ENCODE measurements at regions not wholly inside any gene's neighbourhood (a gene's known extent, or its start where the extent isn't known, plus 50 kb on each side); places are given as distances from the start of the nearest gene placed in this dataset.

- no peak for TF ChIP-seq CTCF (IDR thresholded peaks at IDR 0.05; ENCODE audit: low read depth, low read length, poor library complexity, severe bottlenecking)
- TF ChIP-seq EZH2phosphoT487 (IDR thresholded peaks at IDR 0.05; ENCODE audit: borderline replicate concordance, low read length) = no peak
Observed at GRCh38 chr4:4663028-4663427, 121.2 kb upstream of the STX18 start.
